IPS-15b (cell line): ENCODE measurements at regions not wholly inside any gene's neighbourhood (a gene's known extent, or its start where the extent isn't known, plus 50 kb on each side); places are given as distances from the start of the nearest gene placed in this dataset.
"Not testable (repeated sequence)": the region's sequence is repeated elsewhere in the genome, so short reads cannot be mapped to it uniquely, and the experiment has no call there.

Experiments used
- H3K27me3 ChIP-seq: one replicate; pipeline ENCODE4 v1.6.1; 2013; ENCODE audit warnings: low read length; ENCODE audit not compliant: control insufficient read depth, insufficient read depth
- H3K36me3 ChIP-seq: one replicate; pipeline ENCODE4 v1.6.1; 2013; ENCODE audit warnings: low read length; ENCODE audit not compliant: control insufficient read depth, insufficient read depth
- H3K4me1 ChIP-seq: one replicate; pipeline ENCODE4 v1.6.1; 2013; ENCODE audit warnings: mild to moderate bottlenecking, low read length; ENCODE audit not compliant: control insufficient read depth, insufficient read depth
- H3K4me3 ChIP-seq: one replicate; pipeline ENCODE4 v1.5.1; 2013; ENCODE audit warnings: low read depth, low read length
- H3K9ac ChIP-seq: one replicate; pipeline ENCODE4 v1.6.1; 2013; ENCODE audit warnings: low read depth, mild to moderate bottlenecking, low read length
- H3K9me3 ChIP-seq: one replicate; pipeline ENCODE4 v1.6.1; 2013; ENCODE audit warnings: mild to moderate bottlenecking, low read length; ENCODE audit not compliant: control insufficient read depth, insufficient read depth

GRCh38 chr2:228387776-228388175 is 206.3 kb upstream of the SPHKAP start:
- Histone ChIP-seq H3K36me3 (no peaks in the 10 kb centered on the region), H3K4me3 (no peak overlapping the region), H3K9me3 (no peaks in the 10 kb centered on the region), H3K27me3 (no peaks in the 10 kb centered on the region), H3K4me1 (no peaks in the 10 kb centered on the region), H3K9ac (no peak overlapping the region)

GRCh38 chr2:228378696-228379425 is 197.4 kb upstream of the SPHKAP start:
- no peaks in the 10 kb centered on the region for H3K9me3 ChIP-seq

GRCh38 chr2:228378233-228378632 is 196.7 kb upstream of the SPHKAP start:
- Histone ChIP-seq H3K4me1 (no peaks in the 10 kb centered on the region), H3K4me3 (no peak overlapping the region), H3K27me3 (no peaks in the 10 kb centered on the region), H3K9me3 (no peaks in the 10 kb centered on the region), H3K9ac (no peak overlapping the region), H3K36me3 (no peaks in the 10 kb centered on the region)

More at GRCh38 chr2:228378696-228379425, 197.4 kb upstream of the SPHKAP start:
- Histone ChIP-seq H3K36me3 (no peaks in the 10 kb centered on the region), H3K27me3 (no peaks in the 10 kb centered on the region), H3K4me3 (no peak overlapping the region), H3K4me1 (no peaks in the 10 kb centered on the region), H3K9ac (no peak overlapping the region)

- Histone ChIP-seq H3K27me3 (no peaks in the 10 kb centered on the region), H3K9ac (no peak overlapping the region), H3K4me1 (no peaks in the 10 kb centered on the region), H3K36me3 (no peaks in the 10 kb centered on the region), H3K4me3 (no peak overlapping the region), H3K9me3 (no peaks in the 10 kb centered on the region)
Observed at GRCh38 chr2:228377533-228377932, 196.0 kb upstream of the SPHKAP start.

- no peaks in the 10 kb centered on the region for H3K4me1 ChIP-seq
- H3K9me3 ChIP-seq, result no peaks in the 10 kb centered on the region
- no peak overlapping the region for H3K9ac ChIP-seq
- H3K4me3 ChIP-seq, result no peak overlapping the region
- no peaks in the 10 kb centered on the region for H3K27me3 ChIP-seq
- no peaks in the 10 kb centered on the region for H3K36me3 ChIP-seq
Observed at GRCh38 chr2:228374741-228375140, 193.3 kb upstream of the SPHKAP start.

GRCh38 chr2:228373191-228373590 is 191.7 kb upstream of the SPHKAP start:
- H3K36me3 ChIP-seq, result no peaks in the 10 kb centered on the region
- H3K27me3 ChIP-seq, result no peaks in the 10 kb centered on the region
- H3K9ac ChIP-seq, result no peak overlapping the region
- H3K9me3 ChIP-seq, result no peaks in the 10 kb centered on the region
- H3K4me1 ChIP-seq, result no peaks in the 10 kb centered on the region
- H3K4me3 ChIP-seq, result no peak overlapping the region

- H3K27me3 ChIP-seq, result no peaks in the 10 kb centered on the region
- H3K9ac ChIP-seq, result no peak overlapping the region
- no peak overlapping the region for H3K4me3 ChIP-seq
- no peaks in the 10 kb centered on the region for H3K4me1 ChIP-seq
- H3K36me3 ChIP-seq, result no peaks in the 10 kb centered on the region
- H3K9me3 ChIP-seq, result no peaks in the 10 kb centered on the region
Observed at GRCh38 chr2:228372212-228372611, 190.7 kb upstream of the SPHKAP start.

GRCh38 chr2:228369400-228370031 is 188.0 kb upstream of the SPHKAP start:
- no peak overlapping the region for H3K4me3 ChIP-seq
- H3K27me3 ChIP-seq, result no peaks in the 10 kb centered on the region
- no peak overlapping the region for H3K9ac ChIP-seq
- no peaks in the 10 kb centered on the region for H3K4me1 ChIP-seq
- no peaks in the 10 kb centered on the region for H3K9me3 ChIP-seq
- no peaks in the 10 kb centered on the region for H3K36me3 ChIP-seq

- Histone ChIP-seq H3K9ac (no peak overlapping the region), H3K27me3 (no peaks in the 10 kb centered on the region), H3K9me3 (no peaks in the 10 kb centered on the region), H3K4me3 (no peak overlapping the region), H3K36me3 (no peaks in the 10 kb centered on the region), H3K4me1 (no peaks in the 10 kb centered on the region)
Observed at GRCh38 chr2:228367356-228367755, 185.9 kb upstream of the SPHKAP start.

GRCh38 chr2:228359473-228359872 is 178.0 kb upstream of the SPHKAP start:
- no peaks in the 10 kb centered on the region for H3K9me3 ChIP-seq
- H3K4me1 ChIP-seq, result no peaks in the 10 kb centered on the region
- no peak overlapping the region for H3K4me3 ChIP-seq
- H3K9ac ChIP-seq, result no peak overlapping the region
- no peaks in the 10 kb centered on the region for H3K36me3 ChIP-seq
- no peaks in the 10 kb centered on the region for H3K27me3 ChIP-seq

GRCh38 chr2:228355897-228356296 is 174.4 kb upstream of the SPHKAP start:
- no peak overlapping the region for H3K4me3 ChIP-seq
- H3K36me3 ChIP-seq, result no peaks in the 10 kb centered on the region
- no peaks in the 10 kb centered on the region for H3K9me3 ChIP-seq
- H3K9ac ChIP-seq, result no peak overlapping the region
- H3K4me1 ChIP-seq, result no peaks in the 10 kb centered on the region
- no peaks in the 10 kb centered on the region for H3K27me3 ChIP-seq

GRCh38 chr2:228352980-228353379 is 171.5 kb upstream of the SPHKAP start:
- not testable (repeated sequence) for H3K9me3 ChIP-seq, H3K27me3 ChIP-seq, H3K9ac ChIP-seq, H3K4me1 ChIP-seq, H3K4me3 ChIP-seq, H3K36me3 ChIP-seq
